ENCODE measurements at regions not wholly inside any gene's neighbourhood (a gene's known extent, or its start where the extent isn't known, plus 50 kb on each side); places are given as distances from the start of the nearest gene placed in this dataset.
"Not testable (repeated sequence)": the region's sequence is repeated elsewhere in the genome, so short reads cannot be mapped to it uniquely, and the experiment has no call there.

GRCh38 chr11:23317816-23318215, 457.5 kb upstream of the CCDC179 start:
- H3K4me1 ChIP-seq (ENCODE audit: control insufficient read depth, insufficient read depth, low read length) = no peaks in the 10 kb centered on the region
- no CpG with 5 or more reads among the region's 1 CpG for WGBS (ENCODE audit: insufficient coverage, insufficient read length)
- H3K4me3 ChIP-seq (ENCODE audit: low read length) = no peak overlapping the region
- peaks cover 5% of the 10 kb centered on the region for H3K9me3 ChIP-seq (ENCODE audit: control insufficient read depth, insufficient read depth, low read length)
- H3K36me3 ChIP-seq (ENCODE audit: control insufficient read depth, insufficient read depth, low read length) = no peaks in the 10 kb centered on the region; the same call in 1 of the 2 replicates
- no peak for DNase-seq (ENCODE audit: low read depth, low spot score)
- H3K27me3 ChIP-seq (ENCODE audit: control insufficient read depth, insufficient read depth, low read length) = no peaks in the 10 kb centered on the region
- H3K27ac ChIP-seq (ENCODE audit: low read length) = no peak overlapping the region

GRCh38 chr11:23318670-23319069, 458.4 kb upstream of the CCDC179 start:
- H3K9me3 ChIP-seq (ENCODE audit: control insufficient read depth, insufficient read depth, low read length) = peaks cover 5% of the 10 kb centered on the region
- no peaks in the 10 kb centered on the region for H3K4me1 ChIP-seq (ENCODE audit: control insufficient read depth, insufficient read depth, low read length)
- no peak overlapping the region for H3K27ac ChIP-seq (ENCODE audit: low read length)
- no peaks in the 10 kb centered on the region; the same call in 1 of the 2 replicates for H3K36me3 ChIP-seq (ENCODE audit: control insufficient read depth, insufficient read depth, low read length)
- no peaks in the 10 kb centered on the region for H3K27me3 ChIP-seq (ENCODE audit: control insufficient read depth, insufficient read depth, low read length)
- WGBS (ENCODE audit: insufficient coverage, insufficient read length) = no CpG with 5 or more reads among the region's 1 CpG
- no peak for DNase-seq (ENCODE audit: low read depth, low spot score)
- H3K4me3 ChIP-seq (ENCODE audit: low read length) = no peak overlapping the region

- no peak overlapping the region for H3K4me3 ChIP-seq (ENCODE audit: low read length)
- DNase-seq (ENCODE audit: low read depth, low spot score) = no peak
Observed at GRCh38 chr11:23320131-23320530, 459.9 kb upstream of the CCDC179 start.

GRCh38 chr11:23335586-23335985, 475.3 kb upstream of the CCDC179 start:
- not testable (repeated sequence) for H3K27me3 ChIP-seq (ENCODE audit: control insufficient read depth, insufficient read depth, low read length); H3K9me3 ChIP-seq (ENCODE audit: control insufficient read depth, insufficient read depth, low read length); H3K36me3 ChIP-seq (ENCODE audit: control insufficient read depth, insufficient read depth, low read length); DNase-seq (ENCODE audit: low read depth, low spot score); H3K27ac ChIP-seq (ENCODE audit: low read length); H3K4me1 ChIP-seq (ENCODE audit: control insufficient read depth, insufficient read depth, low read length); H3K4me3 ChIP-seq (ENCODE audit: low read length)
- no CpG with 5 or more reads among the region's 6 CpGs for WGBS (ENCODE audit: insufficient coverage, insufficient read length)

More at GRCh38 chr11:23320131-23320530, 459.9 kb upstream of the CCDC179 start:
- Histone ChIP-seq H3K27ac (ENCODE audit: low read length) (no peak overlapping the region), H3K36me3 (ENCODE audit: control insufficient read depth, insufficient read depth, low read length) (no peaks in the 10 kb centered on the region; the same call in 1 of the 2 replicates), H3K9me3 (ENCODE audit: control insufficient read depth, insufficient read depth, low read length) (peaks cover 5% of the 10 kb centered on the region), H3K27me3 (ENCODE audit: control insufficient read depth, insufficient read depth, low read length) (no peaks in the 10 kb centered on the region), H3K4me1 (ENCODE audit: control insufficient read depth, insufficient read depth, low read length) (no peaks in the 10 kb centered on the region)

GRCh38 chr11:23336961-23337360, 476.7 kb upstream of the CCDC179 start:
- Histone ChIP-seq H3K9me3 (ENCODE audit: control insufficient read depth, insufficient read depth, low read length) (no peaks in the 10 kb centered on the region), H3K4me1 (ENCODE audit: control insufficient read depth, insufficient read depth, low read length) (no peaks in the 10 kb centered on the region), H3K4me3 (ENCODE audit: low read length) (no peak overlapping the region), H3K36me3 (ENCODE audit: control insufficient read depth, insufficient read depth, low read length) (no peaks in the 10 kb centered on the region), H3K27ac (ENCODE audit: low read length) (no peak overlapping the region), H3K27me3 (ENCODE audit: control insufficient read depth, insufficient read depth, low read length) (no peaks in the 10 kb centered on the region)
- WGBS (ENCODE audit: insufficient coverage, insufficient read length) = no CpG with 5 or more reads among the region's 2 CpGs
- no peak for DNase-seq (ENCODE audit: low read depth, low spot score)

GRCh38 chr11:23353611-23354010, 493.3 kb upstream of the CCDC179 start:
- no peaks in the 10 kb centered on the region for H3K9me3 ChIP-seq (ENCODE audit: control insufficient read depth, insufficient read depth, low read length)
- H3K4me3 ChIP-seq (ENCODE audit: low read length) = no peak overlapping the region
- no peak for DNase-seq (ENCODE audit: low read depth, low spot score)
- H3K4me1 ChIP-seq (ENCODE audit: control insufficient read depth, insufficient read depth, low read length) = no peaks in the 10 kb centered on the region
- no CpG with 5 or more reads among the region's 2 CpGs for WGBS (ENCODE audit: insufficient coverage, insufficient read length)
- H3K36me3 ChIP-seq (ENCODE audit: control insufficient read depth, insufficient read depth, low read length) = no peaks in the 10 kb centered on the region
- no peaks in the 10 kb centered on the region for H3K27me3 ChIP-seq (ENCODE audit: control insufficient read depth, insufficient read depth, low read length)
- H3K27ac ChIP-seq (ENCODE audit: low read length) = no peak overlapping the region

GRCh38 chr11:23359297-23359696, 499.0 kb upstream of the CCDC179 start:
- no peaks in the 10 kb centered on the region for H3K36me3 ChIP-seq (ENCODE audit: control insufficient read depth, insufficient read depth, low read length)
- DNase-seq (ENCODE audit: low read depth, low spot score) = no peak
- no peaks in the 10 kb centered on the region for H3K9me3 ChIP-seq (ENCODE audit: control insufficient read depth, insufficient read depth, low read length)
- no peaks in the 10 kb centered on the region for H3K27me3 ChIP-seq (ENCODE audit: control insufficient read depth, insufficient read depth, low read length)
- no peaks in the 10 kb centered on the region for H3K4me1 ChIP-seq (ENCODE audit: control insufficient read depth, insufficient read depth, low read length)
- no peak overlapping the region for H3K4me3 ChIP-seq (ENCODE audit: low read length)
- no peak overlapping the region for H3K27ac ChIP-seq (ENCODE audit: low read length)

GRCh38 chr11:23364076-23364475, 503.8 kb upstream of the CCDC179 start:
- no peaks in the 10 kb centered on the region for H3K4me1 ChIP-seq (ENCODE audit: control insufficient read depth, insufficient read depth, low read length)
- no CpG with 5 or more reads among the region's 3 CpGs for WGBS (ENCODE audit: insufficient coverage, insufficient read length)
- no peak overlapping the region for H3K4me3 ChIP-seq (ENCODE audit: low read length)
- H3K27me3 ChIP-seq (ENCODE audit: control insufficient read depth, insufficient read depth, low read length) = no peaks in the 10 kb centered on the region
- H3K36me3 ChIP-seq (ENCODE audit: control insufficient read depth, insufficient read depth, low read length) = no peaks in the 10 kb centered on the region
- no peak overlapping the region for H3K27ac ChIP-seq (ENCODE audit: low read length)
- H3K9me3 ChIP-seq (ENCODE audit: control insufficient read depth, insufficient read depth, low read length) = no peaks in the 10 kb centered on the region
- DNase-seq (ENCODE audit: low read depth, low spot score) = no peak

GRCh38 chr11:23370580-23371275, 510.5 kb upstream of the CCDC179 start:
- Histone ChIP-seq H3K4me1 (ENCODE audit: control insufficient read depth, insufficient read depth, low read length) (no peaks in the 10 kb centered on the region), H3K27me3 (ENCODE audit: control insufficient read depth, insufficient read depth, low read length) (no peaks in the 10 kb centered on the region), H3K36me3 (ENCODE audit: control insufficient read depth, insufficient read depth, low read length) (no peaks in the 10 kb centered on the region), H3K27ac (ENCODE audit: low read length) (no peak overlapping the region), H3K4me3 (ENCODE audit: low read length) (no peak overlapping the region), H3K9me3 (ENCODE audit: control insufficient read depth, insufficient read depth, low read length) (no peaks in the 10 kb centered on the region)
- DNase-seq (ENCODE audit: low read depth, low spot score) = no peak
- no CpG with 5 or more reads among the region's 3 CpGs for WGBS (ENCODE audit: insufficient coverage, insufficient read length)

GRCh38 chr11:23377909-23378308, 517.6 kb upstream of the CCDC179 start:
- H3K36me3 ChIP-seq (ENCODE audit: control insufficient read depth, insufficient read depth, low read length) = no peaks in the 10 kb centered on the region
- no peaks in the 10 kb centered on the region for H3K9me3 ChIP-seq (ENCODE audit: control insufficient read depth, insufficient read depth, low read length)
- no peaks in the 10 kb centered on the region for H3K4me1 ChIP-seq (ENCODE audit: control insufficient read depth, insufficient read depth, low read length)
- no peak overlapping the region for H3K27ac ChIP-seq (ENCODE audit: low read length)
- no peak for DNase-seq (ENCODE audit: low read depth, low spot score)
- H3K4me3 ChIP-seq (ENCODE audit: low read length) = no peak overlapping the region
- no peaks in the 10 kb centered on the region for H3K27me3 ChIP-seq (ENCODE audit: control insufficient read depth, insufficient read depth, low read length)

- Histone ChIP-seq H3K9me3 (ENCODE audit: control insufficient read depth, insufficient read depth, low read length) (no peaks in the 10 kb centered on the region), H3K36me3 (ENCODE audit: control insufficient read depth, insufficient read depth, low read length) (no peaks in the 10 kb centered on the region), H3K4me3 (ENCODE audit: low read length) (no peak overlapping the region), H3K4me1 (ENCODE audit: control insufficient read depth, insufficient read depth, low read length) (no peaks in the 10 kb centered on the region), H3K27me3 (ENCODE audit: control insufficient read depth, insufficient read depth, low read length) (no peaks in the 10 kb centered on the region), H3K27ac (ENCODE audit: low read length) (no peak overlapping the region)
- no peak for DNase-seq (ENCODE audit: low read depth, low spot score)
- no CpG with 5 or more reads among the region's 2 CpGs for WGBS (ENCODE audit: insufficient coverage, insufficient read length)
Observed at GRCh38 chr11:23391031-23391430, 530.8 kb upstream of the CCDC179 start.
